ENCODE measurements at regions not wholly inside any gene's neighbourhood (a gene's known extent, or its start where the extent isn't known, plus 50 kb on each side); places are given as distances from the start of the nearest gene placed in this dataset.

DNA sequence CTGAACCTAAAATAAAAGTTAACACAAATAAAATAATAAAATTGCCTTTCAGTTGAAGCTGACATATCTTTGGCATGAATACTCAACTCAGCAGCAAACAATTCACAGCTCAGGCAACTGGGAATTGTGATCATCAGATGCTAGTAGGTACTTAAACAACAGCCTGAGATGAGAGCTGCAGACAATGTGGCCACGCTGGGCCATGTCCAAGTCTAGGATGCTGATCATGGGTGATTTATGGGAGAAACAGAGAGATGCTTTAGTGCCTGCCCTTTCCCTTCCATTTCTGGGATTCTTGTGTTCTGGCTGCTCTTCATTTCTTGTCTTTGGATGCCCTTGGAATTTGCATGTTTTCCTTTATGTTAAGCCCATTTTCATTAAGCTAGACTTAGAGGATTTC is 212.4 kb upstream of the CWC22 start:
- DNase-seq (ENCODE audit: low read depth in 1 of 2, low spot score in 1 of 2): no peak
- H3K27me3 ChIP-seq (ENCODE audit: insufficient read depth, poor library complexity, severe bottlenecking): no peaks in the 10 kb centered on the region
- TF ChIP-seq, protein P1, sequence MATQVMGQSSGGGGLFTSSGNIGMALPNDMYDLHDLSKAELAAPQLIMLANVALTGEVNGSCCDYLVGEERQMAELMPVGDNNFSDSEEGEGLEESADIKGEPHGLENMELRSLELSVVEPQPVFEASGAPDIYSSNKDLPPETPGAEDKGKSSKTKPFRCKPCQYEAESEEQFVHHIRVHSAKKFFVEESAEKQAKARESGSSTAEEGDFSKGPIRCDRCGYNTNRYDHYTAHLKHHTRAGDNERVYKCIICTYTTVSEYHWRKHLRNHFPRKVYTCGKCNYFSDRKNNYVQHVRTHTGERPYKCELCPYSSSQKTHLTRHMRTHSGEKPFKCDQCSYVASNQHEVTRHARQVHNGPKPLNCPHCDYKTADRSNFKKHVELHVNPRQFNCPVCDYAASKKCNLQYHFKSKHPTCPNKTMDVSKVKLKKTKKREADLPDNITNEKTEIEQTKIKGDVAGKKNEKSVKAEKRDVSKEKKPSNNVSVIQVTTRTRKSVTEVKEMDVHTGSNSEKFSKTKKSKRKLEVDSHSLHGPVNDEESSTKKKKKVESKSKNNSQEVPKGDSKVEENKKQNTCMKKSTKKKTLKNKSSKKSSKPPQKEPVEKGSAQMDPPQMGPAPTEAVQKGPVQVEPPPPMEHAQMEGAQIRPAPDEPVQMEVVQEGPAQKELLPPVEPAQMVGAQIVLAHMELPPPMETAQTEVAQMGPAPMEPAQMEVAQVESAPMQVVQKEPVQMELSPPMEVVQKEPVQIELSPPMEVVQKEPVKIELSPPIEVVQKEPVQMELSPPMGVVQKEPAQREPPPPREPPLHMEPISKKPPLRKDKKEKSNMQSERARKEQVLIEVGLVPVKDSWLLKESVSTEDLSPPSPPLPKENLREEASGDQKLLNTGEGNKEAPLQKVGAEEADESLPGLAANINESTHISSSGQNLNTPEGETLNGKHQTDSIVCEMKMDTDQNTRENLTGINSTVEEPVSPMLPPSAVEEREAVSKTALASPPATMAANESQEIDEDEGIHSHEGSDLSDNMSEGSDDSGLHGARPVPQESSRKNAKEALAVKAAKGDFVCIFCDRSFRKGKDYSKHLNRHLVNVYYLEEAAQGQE (IDR thresholded peaks at IDR 0.05; ENCODE audit: insufficient replicate concordance, low read depth): no peak
- TF ChIP-seq GABPA (IDR thresholded peaks at IDR 0.05; ENCODE audit: low read depth) (no peak), SPI1 (IDR thresholded peaks at IDR 0.05; ENCODE audit: borderline replicate concordance, low read depth) (no peak), POLR2AphosphoS5 (IDR thresholded peaks at IDR 0.05; ENCODE audit: low read depth) (no peak)
- TF ChIP-seq, protein P2, sequence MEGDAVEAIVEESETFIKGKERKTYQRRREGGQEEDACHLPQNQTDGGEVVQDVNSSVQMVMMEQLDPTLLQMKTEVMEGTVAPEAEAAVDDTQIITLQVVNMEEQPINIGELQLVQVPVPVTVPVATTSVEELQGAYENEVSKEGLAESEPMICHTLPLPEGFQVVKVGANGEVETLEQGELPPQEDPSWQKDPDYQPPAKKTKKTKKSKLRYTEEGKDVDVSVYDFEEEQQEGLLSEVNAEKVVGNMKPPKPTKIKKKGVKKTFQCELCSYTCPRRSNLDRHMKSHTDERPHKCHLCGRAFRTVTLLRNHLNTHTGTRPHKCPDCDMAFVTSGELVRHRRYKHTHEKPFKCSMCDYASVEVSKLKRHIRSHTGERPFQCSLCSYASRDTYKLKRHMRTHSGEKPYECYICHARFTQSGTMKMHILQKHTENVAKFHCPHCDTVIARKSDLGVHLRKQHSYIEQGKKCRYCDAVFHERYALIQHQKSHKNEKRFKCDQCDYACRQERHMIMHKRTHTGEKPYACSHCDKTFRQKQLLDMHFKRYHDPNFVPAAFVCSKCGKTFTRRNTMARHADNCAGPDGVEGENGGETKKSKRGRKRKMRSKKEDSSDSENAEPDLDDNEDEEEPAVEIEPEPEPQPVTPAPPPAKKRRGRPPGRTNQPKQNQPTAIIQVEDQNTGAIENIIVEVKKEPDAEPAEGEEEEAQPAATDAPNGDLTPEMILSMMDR (IDR thresholded peaks at IDR 0.05; ENCODE audit: insufficient read depth, low read length): no peak
- H3K4me3 ChIP-seq (replicated peaks; ENCODE audit: insufficient read depth, low read length): no peak overlapping the region
- no peak overlapping the region for H3K27ac ChIP-seq (replicated peaks)

DNA sequence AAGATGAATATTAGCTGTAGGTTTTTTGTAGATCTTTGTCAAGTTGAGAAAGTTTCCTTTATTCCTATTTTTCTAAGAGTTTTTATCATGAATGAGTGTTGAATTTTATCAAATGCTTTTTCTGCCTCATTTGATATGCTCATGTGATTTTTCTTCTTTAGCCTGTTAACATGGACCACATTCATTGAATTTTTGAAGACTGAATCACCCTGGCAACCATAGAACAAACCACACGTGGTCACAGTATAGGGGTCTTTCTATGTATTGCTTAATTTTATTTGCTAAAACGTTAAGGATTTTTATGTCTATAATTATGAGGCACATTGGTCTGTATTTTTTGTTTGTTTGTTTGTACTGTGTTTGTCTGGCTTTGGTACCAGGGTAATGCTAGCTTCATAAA is 201.7 kb upstream of the CWC22 start:
- no peaks in the 10 kb centered on the region for H3K27me3 ChIP-seq (ENCODE audit: insufficient read depth, poor library complexity, severe bottlenecking)
- H3K4me3 ChIP-seq (replicated peaks; ENCODE audit: insufficient read depth, low read length): no peak overlapping the region
- TF ChIP-seq GABPA (IDR thresholded peaks at IDR 0.05; ENCODE audit: low read depth): no peak
- TF ChIP-seq, protein P1 (IDR thresholded peaks at IDR 0.05; ENCODE audit: insufficient replicate concordance, low read depth): no peak
- TF ChIP-seq, protein P2 (IDR thresholded peaks at IDR 0.05; ENCODE audit: insufficient read depth, low read length): no peak
- no peak for TF ChIP-seq POLR2AphosphoS5 (IDR thresholded peaks at IDR 0.05; ENCODE audit: low read depth)
- TF ChIP-seq SPI1 (IDR thresholded peaks at IDR 0.05; ENCODE audit: borderline replicate concordance, low read depth): no peak
- DNase-seq (ENCODE audit: low read depth in 1 of 2, low spot score in 1 of 2): no peak
- H3K27ac ChIP-seq (replicated peaks): no peak overlapping the region

GRCh38 chr2:180205621-180206235 is 198.6 kb upstream of the CWC22 start:
- no peak overlapping the region for H3K4me3 ChIP-seq (replicated peaks; ENCODE audit: insufficient read depth, low read length)
- TF ChIP-seq SPI1 (IDR thresholded peaks at IDR 0.05; ENCODE audit: borderline replicate concordance, low read depth): no peak
- no peak overlapping the region for H3K27ac ChIP-seq (replicated peaks)
- no peaks in the 10 kb centered on the region for H3K27me3 ChIP-seq (ENCODE audit: insufficient read depth, poor library complexity, severe bottlenecking)
- no peak for DNase-seq (ENCODE audit: low read depth in 1 of 2, low spot score in 1 of 2)

GRCh38 chr2:180203972-180204371 is 196.9 kb upstream of the CWC22 start:
- H3K27ac ChIP-seq (replicated peaks): no peak overlapping the region
- no peaks in the 10 kb centered on the region for H3K27me3 ChIP-seq (ENCODE audit: insufficient read depth, poor library complexity, severe bottlenecking)
- H3K4me3 ChIP-seq (replicated peaks; ENCODE audit: insufficient read depth, low read length): no peak overlapping the region
- TF ChIP-seq GABPA (IDR thresholded peaks at IDR 0.05; ENCODE audit: low read depth) (no peak), POLR2AphosphoS5 (IDR thresholded peaks at IDR 0.05; ENCODE audit: low read depth) (no peak), SPI1 (IDR thresholded peaks at IDR 0.05; ENCODE audit: borderline replicate concordance, low read depth) (no peak)
- TF ChIP-seq, protein P2 (IDR thresholded peaks at IDR 0.05; ENCODE audit: insufficient read depth, low read length): no peak
- TF ChIP-seq, protein P1 (IDR thresholded peaks at IDR 0.05; ENCODE audit: insufficient replicate concordance, low read depth): no peak
- no peak for DNase-seq (ENCODE audit: low read depth in 1 of 2, low spot score in 1 of 2)
